ENCODE measurements at regions not wholly inside any gene's neighbourhood (a gene's known extent, or its start where the extent isn't known, plus 50 kb on each side); places are given as distances from the start of the nearest gene placed in this dataset.

GRCh38 chr2:128738446-128739110, 419.9 kb upstream of the HS6ST1 start:
- Histone ChIP-seq H3K27me3 (ENCODE audit: insufficient read depth, low read depth) (no peaks in the 10 kb centered on the region), H3K4me3 (IDR thresholded peaks at IDR 0.05; ENCODE audit: insufficient read depth, low read depth, low read length) (no peak overlapping the region), H2AFZ (ENCODE audit: low read depth) (no peak overlapping the region), H3K9ac (no peak overlapping the region), H3K79me2 (ENCODE audit: insufficient read depth, low read depth) (no peaks in the 10 kb centered on the region), H4K20me1 (ENCODE audit: insufficient read depth) (no peaks in the 10 kb centered on the region), H3K4me1 (ENCODE audit: low read depth, poor library complexity, severe bottlenecking) (no peaks in the 10 kb centered on the region), H3K4me2 (no peak overlapping the region), H3K27ac (no peak overlapping the region), H3K36me3 (ENCODE audit: insufficient read depth) (no peaks in the 10 kb centered on the region)
- no peak for TF ChIP-seq CTCF (conservative IDR thresholded peaks at IDR 0.05; ENCODE audit: low read depth, low read length)

DNA sequence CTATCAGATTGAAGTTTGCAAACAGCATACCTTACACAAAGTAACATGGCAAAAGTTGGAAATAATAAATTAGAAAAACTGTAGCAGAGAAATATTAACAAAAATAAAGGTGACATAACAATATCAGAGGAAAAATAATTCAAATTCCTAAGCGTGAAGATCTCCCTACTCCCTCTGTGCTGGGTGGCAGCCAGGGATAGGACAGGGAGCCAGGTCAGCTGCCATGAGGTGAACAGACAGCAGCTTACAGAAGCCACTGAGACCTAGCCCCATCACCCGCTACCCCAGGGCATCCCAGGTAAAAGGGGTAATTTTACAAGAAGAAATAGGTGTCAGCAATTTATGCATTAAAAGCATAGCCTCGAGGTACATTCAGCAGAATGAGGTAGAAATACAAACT, 423.8 kb upstream of the HS6ST1 start:
- TF ChIP-seq CTCF (conservative IDR thresholded peaks at IDR 0.05; ENCODE audit: low read depth, low read length): no peak
- Histone ChIP-seq H3K27me3 (ENCODE audit: insufficient read depth, low read depth) (no peaks in the 10 kb centered on the region), H3K4me1 (ENCODE audit: low read depth, poor library complexity, severe bottlenecking) (no peaks in the 10 kb centered on the region), H4K20me1 (ENCODE audit: insufficient read depth) (no peaks in the 10 kb centered on the region), H3K4me2 (no peak overlapping the region), H3K27ac (no peak overlapping the region), H3K9ac (no peak overlapping the region), H3K79me2 (ENCODE audit: insufficient read depth, low read depth) (no peaks in the 10 kb centered on the region), H2AFZ (ENCODE audit: low read depth) (no peak overlapping the region), H3K4me3 (IDR thresholded peaks at IDR 0.05; ENCODE audit: insufficient read depth, low read depth, low read length) (no peak overlapping the region), H3K36me3 (ENCODE audit: insufficient read depth) (no peaks in the 10 kb centered on the region)

- no peaks in the 10 kb centered on the region for H3K36me3 ChIP-seq (ENCODE audit: insufficient read depth)
- no peak overlapping the region for H3K27ac ChIP-seq
- H3K9ac ChIP-seq: no peak overlapping the region
- H3K79me2 ChIP-seq (ENCODE audit: insufficient read depth, low read depth): no peaks in the 10 kb centered on the region
- no peaks in the 10 kb centered on the region for H3K4me1 ChIP-seq (ENCODE audit: low read depth, poor library complexity, severe bottlenecking)
- no peak overlapping the region for H3K4me3 ChIP-seq (IDR thresholded peaks at IDR 0.05; ENCODE audit: insufficient read depth, low read depth, low read length)
- H2AFZ ChIP-seq (ENCODE audit: low read depth): no peak overlapping the region
- no peak for TF ChIP-seq CTCF (conservative IDR thresholded peaks at IDR 0.05; ENCODE audit: low read depth, low read length)
- H4K20me1 ChIP-seq (ENCODE audit: insufficient read depth): no peaks in the 10 kb centered on the region
- H3K4me2 ChIP-seq: no peak overlapping the region
- H3K27me3 ChIP-seq (ENCODE audit: insufficient read depth, low read depth): no peaks in the 10 kb centered on the region
Measured at GRCh38 chr2:128745946-128746345, 427.3 kb upstream of the HS6ST1 start.

- Histone ChIP-seq H3K9ac (no peak overlapping the region), H3K79me2 (ENCODE audit: insufficient read depth, low read depth) (no peaks in the 10 kb centered on the region), H4K20me1 (ENCODE audit: insufficient read depth) (no peaks in the 10 kb centered on the region), H3K4me3 (IDR thresholded peaks at IDR 0.05; ENCODE audit: insufficient read depth, low read depth, low read length) (no peak overlapping the region), H2AFZ (ENCODE audit: low read depth) (no peak overlapping the region), H3K4me2 (no peak overlapping the region), H3K27me3 (ENCODE audit: insufficient read depth, low read depth) (no peaks in the 10 kb centered on the region), H3K36me3 (ENCODE audit: insufficient read depth) (no peaks in the 10 kb centered on the region), H3K27ac (no peak overlapping the region), H3K4me1 (ENCODE audit: low read depth, poor library complexity, severe bottlenecking) (no peaks in the 10 kb centered on the region)
- no peak for TF ChIP-seq CTCF (conservative IDR thresholded peaks at IDR 0.05; ENCODE audit: low read depth, low read length)
Measured at GRCh38 chr2:128746356-128746755, 427.7 kb upstream of the HS6ST1 start.

Data from KMS-11 (cell line).